GM21447 (cell line): ENCODE measurements at regions not wholly inside any gene's neighbourhood (a gene's known extent, or its start where the extent isn't known, plus 50 kb on each side); places are given as distances from the start of the nearest gene placed in this dataset.

Experiments used
- ATAC-seq: cut with Tn5 transposase; IDR thresholded peaks from one replicate; pipeline ENCODE4 v1.9.1; 2021; ENCODE audit not compliant: unreplicated experiment

DNA sequence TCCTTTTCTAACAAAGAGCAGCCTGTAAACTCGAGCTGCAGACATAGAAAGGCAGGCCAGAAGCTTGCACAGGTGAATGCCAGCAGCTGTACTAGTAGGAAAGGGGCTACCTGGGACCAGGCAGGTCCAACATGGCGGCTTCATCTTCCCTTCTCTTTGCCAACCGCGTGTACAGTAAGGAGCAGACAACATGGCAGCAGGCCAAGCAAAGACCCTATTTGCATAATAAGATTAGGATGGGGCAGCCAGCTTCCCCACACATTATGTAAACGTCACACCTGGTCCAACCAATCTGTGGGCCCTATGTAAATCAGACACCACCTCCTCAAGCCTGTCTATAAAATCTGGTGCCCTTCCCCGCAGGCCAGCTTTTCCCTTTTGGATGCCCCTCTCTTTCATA is 1186.5 kb upstream of the AUTS2 start:
- no peak for ATAC-seq

DNA sequence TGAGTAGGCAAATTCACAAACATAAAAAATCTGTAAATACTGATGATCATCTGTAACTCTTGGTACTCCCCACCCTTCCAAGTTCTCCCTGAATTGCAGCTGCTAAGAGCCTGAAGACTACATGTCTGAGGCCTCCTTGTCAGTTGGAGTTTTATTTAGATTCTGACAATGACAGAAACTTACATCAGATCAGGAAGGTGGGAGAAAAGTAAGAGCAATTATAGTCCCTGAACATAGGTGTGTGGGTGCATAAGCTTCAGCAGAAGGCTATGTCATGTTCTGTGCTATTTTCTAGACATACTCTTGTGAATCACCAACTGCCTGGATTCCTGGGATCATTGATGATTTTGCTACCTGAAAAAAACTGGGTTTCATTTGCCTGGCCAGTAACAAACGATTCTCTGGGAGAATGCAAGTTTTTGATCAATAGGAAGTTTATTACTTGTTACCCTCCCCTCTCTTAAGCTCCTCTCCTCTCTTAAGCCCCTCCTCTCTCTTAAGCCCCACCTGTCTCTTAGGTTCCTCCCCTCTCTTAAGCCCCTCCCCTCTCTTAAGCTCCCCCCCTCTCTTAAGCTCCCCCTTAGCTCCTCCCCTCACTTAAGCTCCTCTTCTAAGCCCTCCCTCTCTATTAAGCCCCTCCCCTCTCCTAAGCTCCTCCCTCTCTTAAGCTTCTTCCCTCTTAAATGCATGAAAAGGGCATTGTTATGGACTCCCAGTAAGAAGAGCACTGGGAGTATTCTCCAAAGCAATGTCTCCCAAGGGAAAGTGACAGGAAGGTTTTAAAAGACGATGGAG is 1183.4 kb upstream of the AUTS2 start:
- no peak for ATAC-seq

DNA sequence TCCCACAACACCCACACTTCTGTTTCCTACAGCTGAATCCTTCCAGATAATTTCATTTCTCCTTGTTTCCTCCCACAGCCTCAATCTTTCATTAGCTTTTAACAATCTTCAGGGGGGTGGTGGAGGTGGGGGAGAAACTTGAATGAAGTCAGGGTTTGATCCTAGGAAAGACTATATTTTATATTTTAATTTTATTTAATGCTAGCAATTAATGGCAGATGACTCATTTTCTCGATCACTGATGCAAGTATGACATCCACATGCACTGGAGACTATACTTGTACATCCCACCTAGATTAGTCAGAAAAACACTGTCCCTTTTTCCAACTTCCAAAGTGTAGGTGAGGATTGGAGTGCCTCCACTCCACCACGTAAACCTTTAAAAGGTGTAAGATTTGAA is 1181.3 kb upstream of the AUTS2 start:
- no peak for ATAC-seq

DNA sequence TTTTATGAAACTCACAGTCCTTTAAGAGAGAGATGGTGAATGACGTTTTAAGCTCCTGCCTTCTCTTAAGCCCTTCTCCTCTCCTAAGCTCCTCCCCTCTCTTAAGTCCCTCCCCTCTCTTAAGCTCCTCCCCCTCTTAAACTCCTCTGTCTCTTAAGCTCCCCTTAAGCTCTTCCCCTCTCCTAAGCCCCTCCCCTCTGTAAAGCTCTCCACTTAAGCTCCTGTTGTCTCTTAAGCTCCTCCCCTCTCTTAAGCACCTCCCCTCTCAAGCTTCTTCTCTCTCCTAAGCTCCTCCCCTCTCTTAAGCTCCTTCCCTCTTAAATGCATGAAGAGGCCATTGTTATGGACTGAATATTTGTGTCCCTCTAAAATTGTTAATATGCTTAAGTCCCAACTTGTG is 1180.6 kb upstream of the AUTS2 start:
- no peak for ATAC-seq

DNA sequence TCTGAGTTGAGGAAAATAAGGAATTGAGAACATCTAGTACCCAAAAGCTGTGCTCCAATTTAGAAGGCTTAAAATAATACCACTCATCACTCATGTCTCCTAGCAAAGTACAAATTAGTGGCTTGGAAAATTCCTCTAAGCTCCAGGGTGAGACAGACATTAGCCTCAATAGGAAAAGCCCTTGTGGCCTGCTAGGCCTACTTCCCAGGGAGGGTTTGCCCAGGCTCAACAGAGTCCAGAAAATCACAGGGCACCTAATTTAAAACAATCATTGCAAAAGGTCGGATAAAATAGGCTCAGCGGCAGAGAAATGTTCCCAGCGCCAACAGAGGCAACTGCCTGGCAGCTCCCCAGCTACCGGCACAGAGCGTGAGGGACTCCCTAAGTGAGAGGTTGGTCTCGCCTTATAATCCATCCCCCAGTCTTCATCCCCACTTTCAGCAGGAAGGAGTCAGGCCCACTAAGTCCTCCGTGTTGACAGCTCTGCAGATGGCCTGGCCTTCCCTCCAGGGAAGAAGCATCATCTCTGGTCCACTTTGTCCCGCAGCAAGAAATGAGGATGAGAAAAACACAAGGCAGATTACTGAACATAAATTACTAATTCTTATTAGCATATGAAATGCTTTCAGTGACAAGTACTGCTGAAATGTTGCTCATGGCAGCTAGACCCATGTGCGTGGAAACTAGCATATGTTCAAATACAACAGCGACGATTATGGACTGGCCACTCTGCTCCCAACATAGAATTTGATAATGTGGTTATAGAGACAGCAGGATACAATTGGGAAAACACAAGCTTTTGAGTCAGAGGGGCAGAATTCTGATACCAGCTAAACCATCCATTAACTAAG is 1177.7 kb upstream of the AUTS2 start:
- no peak for ATAC-seq

DNA sequence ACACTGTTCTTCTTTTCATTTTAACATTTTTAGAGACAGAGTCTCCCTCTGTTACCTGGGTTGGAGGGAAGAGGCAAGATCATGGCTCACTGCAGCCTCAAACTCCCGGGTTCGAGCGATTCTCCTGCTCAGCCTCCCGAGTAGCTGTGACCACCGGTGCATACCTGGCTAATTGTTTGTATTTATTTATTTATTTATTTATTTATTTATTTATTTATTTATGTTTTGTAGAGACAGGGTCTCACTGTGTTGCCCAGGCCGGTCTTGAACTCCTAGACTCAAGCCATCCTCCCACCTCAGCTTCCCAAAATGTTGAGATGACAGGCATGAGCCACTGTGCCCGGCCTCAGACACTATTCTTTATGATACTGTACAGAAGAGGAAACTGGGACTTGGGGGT is 1176.6 kb upstream of the AUTS2 start:
- no peak for ATAC-seq

DNA sequence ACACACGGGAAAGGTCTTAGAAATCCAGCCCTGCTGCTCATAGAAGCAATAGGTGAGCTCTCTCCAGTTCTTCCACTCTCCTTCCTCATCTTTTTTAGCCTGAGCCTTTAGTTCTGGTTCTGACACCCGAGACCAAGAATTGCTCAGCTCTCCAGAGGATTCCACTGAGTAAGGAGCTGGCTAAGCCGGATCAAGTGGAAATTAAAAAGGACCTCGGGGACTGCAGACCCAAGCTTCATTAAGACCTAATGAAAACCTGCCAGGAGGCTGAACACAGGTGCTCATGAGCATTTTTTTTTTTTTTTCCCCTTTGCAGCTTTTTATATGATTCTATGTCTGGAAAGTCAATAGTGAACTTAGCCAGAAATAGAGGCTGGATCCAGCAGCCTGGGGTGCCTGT is 1176.0 kb upstream of the AUTS2 start:
- ATAC-seq = no peak

DNA sequence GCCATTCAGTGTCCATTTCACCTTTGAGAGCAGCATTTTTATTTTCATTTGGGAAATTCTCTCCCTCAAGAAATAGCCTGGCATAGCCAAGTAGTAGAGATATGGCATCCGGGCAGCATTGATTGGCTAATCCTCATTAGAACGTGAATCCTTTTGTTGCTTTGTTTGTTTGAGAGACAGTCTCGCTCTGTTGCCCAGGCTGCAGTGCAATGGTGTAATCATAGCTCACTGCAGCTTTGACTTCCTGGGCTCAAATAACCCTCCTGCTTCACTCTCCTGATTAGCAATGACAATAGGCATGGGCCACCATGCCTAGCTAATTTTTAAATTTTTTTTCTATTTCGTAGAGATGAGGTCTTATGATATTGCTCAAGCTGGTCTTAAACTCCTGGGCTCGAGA is 1174.9 kb upstream of the AUTS2 start:
- ATAC-seq = no peak

DNA sequence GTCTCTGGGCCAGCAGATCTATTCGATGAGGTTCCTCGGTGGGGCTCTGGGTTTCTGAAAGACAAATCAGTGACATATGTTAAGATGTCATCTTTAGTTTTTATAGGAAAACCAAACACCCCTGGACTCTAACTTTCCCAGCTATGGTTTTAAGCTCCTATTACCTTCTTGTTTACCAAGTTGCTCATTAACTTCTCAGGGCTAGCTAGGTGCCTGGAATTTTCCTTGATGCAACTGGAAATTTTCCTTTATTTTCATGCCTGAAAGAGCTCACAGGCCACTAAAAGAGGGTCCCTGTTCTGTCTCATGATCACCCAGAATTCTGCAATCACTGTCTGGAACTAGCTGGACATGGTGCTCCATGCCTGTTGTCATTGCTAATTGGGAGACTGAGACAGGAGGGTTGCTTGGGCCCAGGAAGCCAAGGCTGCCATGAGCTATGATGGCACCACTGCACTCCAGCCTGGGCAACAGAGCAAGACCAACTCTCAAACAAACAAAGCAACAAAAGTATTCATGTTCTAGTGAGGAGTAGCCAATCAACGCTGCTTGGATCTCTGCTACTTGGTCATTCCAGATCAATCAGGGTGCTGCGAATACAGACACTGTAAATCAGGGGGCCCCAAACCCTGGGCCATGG is 1173.5 kb upstream of the AUTS2 start:
- no peak for ATAC-seq

DNA sequence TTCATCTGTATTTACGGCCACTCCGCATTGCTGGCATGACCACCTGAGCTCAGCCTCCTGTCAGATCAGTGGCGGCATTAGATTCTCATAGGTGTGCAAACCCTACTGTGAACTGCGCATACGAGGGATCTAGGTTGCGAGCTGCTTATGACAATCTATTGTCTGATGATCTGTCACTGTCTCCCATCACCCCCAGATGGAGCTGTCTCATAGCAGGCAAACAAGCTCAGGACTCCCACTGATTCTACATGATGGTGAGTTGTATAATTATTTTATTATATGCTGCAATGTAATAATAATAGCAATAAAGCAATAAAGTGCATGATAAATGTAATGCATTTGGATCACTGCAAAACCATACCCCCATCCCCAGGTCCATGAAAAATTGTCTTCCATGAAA is 1172.9 kb upstream of the AUTS2 start:
- no peak for ATAC-seq

DNA sequence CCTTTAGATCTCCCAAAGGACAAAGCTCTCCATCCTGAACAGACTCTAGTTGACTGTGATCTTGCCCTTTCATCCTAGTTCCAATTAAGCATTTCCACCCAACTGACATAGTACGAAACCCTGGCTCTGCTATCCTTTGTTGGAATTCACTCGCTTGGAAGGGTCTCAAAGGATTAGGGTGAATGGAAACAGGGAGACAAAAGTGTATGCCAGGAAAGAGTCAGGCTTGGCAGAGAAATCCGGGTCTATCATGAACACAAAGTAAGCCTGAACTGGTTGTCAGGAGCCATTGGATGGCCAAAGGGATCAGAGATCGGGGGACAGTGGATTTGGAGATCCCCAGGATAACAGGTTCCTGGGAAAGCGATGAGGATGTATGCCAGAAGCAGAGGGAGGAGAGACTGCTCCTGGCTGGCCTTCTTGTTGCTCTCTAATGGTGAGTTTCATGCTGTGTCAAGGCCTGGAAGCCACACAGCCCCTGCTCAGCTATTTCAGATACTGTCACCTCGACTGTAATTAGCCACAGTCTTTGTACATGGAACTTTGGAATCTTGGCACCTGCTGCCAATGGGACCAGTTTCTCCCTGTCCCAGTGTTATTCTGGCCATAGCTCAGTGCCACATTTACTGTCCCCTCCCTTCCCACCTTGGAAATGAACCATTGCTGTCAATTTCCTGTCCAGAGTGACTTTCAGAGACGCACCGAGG is 1168.7 kb upstream of the AUTS2 start:
- no peak for ATAC-seq

DNA sequence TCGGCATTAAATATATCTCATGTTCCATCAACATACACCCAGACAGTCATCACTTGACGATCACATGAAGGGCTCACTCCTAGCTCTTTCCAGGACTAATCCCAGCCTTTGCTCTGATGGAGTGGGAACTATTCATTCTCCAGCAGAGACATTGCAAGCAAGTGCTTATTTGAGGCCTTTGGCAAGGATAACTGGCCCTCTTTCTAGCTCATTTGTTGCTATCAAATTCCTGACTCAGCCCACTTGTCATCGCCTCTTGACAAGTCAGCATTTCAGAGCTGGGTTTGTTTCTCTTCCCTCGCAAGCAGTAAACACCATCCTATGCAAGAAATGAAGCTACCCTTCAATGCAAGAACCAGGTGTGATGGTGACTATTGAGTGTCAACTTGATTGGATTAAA is 1165.7 kb upstream of the AUTS2 start:
- ATAC-seq = no peak

DNA sequence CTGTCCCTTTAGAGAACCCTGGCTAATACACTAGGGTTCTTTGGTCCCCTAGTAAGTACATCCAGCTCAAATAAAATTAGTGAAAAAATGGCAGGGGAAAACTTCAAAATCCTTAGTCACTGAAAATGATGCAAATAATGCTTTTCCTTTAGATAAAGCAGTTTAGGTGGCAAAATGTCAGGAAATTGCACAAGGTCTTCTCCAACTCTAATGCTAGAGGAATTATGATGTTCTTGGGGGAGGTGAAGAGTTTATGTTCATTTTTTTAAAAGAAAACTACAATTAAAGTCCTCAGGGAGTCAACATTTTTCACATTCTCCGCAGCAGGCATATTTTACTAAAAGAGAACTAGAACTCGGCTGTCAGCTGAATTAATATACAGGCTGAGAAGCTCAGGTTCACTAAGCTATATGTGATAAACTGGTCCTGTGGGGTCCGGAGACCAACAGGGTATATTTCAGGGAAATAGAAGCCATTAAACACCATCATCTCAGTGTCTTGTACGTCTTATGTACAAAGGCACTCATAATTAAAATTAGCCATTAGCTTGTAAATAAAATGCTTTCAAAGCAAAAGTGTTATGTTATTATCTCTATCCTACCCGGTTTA is 1164.7 kb upstream of the AUTS2 start:
- no peak for ATAC-seq

DNA sequence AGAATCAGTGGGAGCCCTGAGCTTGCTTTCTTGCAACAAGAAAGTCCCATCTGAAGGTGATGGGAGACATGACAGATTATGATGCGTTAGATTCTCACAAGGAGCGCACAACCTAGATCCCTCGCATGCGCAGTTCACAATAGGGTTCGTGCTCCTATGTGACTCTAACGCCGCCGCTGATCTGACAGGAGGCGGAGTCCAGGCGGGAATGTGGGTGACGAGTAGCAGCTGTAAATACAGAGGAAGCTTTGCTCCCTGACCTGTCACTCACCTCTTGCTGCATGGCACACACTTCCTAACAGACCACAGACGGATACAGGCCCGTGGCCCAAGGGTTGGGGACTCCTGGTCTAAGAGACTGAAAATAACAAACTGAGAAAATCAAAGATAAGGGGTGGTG is 1163.4 kb upstream of the AUTS2 start:
- ATAC-seq = no peak

DNA sequence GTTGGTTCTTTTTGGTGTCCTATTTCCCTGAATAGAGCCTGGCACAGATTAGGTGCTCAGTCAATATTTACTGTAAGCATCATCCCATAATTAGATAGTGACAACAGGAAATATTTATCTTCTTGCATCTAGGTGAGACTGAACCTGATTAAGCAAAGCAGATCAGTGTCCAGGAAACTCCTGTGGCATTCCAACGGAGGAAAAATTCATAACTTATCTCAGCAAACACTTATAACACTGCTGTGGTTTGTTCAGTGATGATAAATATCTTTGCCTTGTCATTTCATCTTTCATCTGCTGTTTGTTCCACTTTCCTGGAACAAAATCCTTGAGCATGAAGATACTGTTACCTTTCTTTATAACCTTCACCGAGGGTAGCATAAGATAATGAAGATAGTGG is 1160.3 kb upstream of the AUTS2 start:
- ATAC-seq = no peak

DNA sequence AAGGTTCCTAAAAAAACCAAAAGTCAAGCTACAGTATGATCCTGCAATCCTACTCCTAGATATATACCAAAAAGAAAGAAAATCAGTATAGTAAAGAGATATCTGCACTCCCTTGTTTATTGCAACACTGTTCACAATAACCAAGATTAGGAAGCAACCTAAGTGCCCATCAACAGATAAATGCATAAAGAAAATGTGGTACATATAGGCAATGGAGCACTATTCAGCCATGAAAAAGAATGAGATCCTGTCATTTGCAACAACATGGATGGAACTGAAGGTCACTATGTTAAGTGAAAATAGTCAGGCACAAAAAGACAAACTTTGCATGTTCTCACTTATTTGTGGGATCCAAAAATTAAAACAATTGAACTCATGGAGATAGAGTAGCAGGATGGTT is 1159.5 kb upstream of the AUTS2 start:
- ATAC-seq = no peak

DNA sequence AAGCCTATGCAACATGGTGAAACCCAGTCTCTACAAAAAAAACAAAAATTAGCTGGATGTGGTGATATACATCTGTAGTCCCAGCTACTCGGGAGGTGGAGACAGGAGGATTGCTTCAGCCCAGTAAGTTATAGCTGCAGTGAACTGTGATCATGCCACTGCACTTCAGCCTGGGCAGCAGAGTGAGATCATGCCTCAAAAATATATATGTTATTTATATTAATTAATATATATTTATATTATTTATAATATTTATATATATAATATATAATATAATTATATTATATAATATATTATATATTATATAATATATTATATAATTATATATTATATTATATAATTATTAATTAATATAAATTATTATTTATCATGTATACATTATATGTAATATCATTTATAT is 1158.4 kb upstream of the AUTS2 start:
- ATAC-seq = no peak

DNA sequence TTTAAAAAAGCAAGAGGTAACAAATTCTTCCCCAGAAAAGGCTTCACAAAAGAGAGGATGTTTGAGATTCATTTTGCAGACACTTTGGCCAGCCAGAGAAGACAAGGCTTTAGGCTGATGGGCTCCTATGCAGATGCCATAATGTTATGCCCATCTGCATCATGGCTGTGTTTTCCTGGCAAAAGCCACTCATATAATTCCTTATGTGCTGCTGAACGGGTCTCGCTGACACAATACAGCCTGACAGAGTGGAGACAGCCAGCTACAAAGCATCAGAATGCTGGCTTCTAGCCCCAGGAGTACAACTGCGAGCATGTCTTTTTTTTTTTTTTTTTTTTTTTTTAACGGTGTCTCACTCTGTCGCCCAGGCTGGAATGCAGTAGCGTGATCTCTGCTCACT is 1157.4 kb upstream of the AUTS2 start:
- ATAC-seq = no peak

DNA sequence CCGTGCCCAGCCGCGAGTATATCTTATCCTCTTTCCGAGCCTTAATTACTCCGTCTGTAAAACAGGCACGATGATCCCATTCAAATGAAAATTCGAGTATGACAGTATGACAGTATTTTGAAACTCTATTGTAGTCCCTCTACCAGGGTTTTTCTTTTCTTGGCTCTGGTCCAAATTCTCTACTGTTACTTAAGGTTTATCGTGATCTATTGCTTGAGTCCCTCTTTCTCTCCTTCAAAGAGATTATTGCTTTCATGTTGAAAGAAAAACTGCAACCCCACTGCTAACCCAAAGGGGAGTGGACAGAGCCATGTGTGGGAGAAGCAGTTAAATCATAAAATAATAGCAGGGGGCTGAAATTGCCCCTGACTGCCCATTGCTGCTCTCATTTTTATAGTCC is 1156.6 kb upstream of the AUTS2 start:
- no peak for ATAC-seq

DNA sequence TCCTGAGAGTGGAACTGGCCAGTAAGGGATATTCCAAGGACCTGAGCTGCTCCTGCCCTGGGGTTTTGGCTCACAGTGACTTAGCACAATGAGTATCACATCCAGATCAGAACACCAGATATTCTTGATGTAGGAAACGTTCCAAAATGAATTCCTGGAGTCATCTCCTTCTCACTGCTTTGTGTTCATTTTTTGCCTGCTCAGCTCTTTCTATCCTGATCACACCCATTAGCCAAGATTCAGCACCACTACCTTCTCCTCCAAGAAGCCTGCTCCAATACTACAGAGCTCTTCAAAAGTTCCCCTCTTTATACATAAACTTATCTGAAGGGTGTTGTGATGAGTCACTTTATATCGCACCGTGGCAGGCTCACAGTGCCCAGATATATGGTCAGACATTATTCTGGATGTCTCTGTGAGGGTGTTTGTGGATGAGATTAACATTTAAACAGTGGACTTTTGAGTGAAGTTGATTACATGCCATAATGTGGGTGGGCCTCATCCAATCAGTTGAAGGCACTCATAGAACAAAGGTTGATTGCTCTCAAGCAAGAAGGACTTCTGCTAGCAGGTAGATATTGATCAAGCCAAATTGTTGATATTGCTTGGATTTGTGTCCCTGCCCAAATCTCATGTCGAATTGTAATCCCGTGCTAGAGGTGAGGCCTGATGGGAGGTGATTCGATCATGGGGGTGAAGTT is 1155.2 kb upstream of the AUTS2 start:
- no peak for ATAC-seq
